CD14-positive monocyte (primary cell): ENCODE measurements at regions not wholly inside any gene's neighbourhood (a gene's known extent, or its start where the extent isn't known, plus 50 kb on each side); places are given as distances from the start of the nearest gene placed in this dataset.

Experiments
- DNase-seq, 3 donors: peaks; one replicate each; pipeline ENCODE4 v3.0.0-alpha.2; 2011 to 2022
- H2AFZ ChIP-seq: 2 replicates; pipeline ENCODE4 v1.6.0; 2012; ENCODE audit warnings: mild to moderate bottlenecking, low read depth, low read length, inconsistent platforms; ENCODE audit not compliant: insufficient read depth, poor library complexity, severe bottlenecking
- H3K27ac ChIP-seq, 2 donors: 1 replicate in 1 of 2; 2 replicates in 1 of 2; pipeline ENCODE4 v1.5.1; 2012 to 2013; ENCODE audit warnings: low read length in 2 of 2, control low read depth in 1 of 2, inconsistent platforms in 1 of 2, low read depth in 1 of 2, mild to moderate bottlenecking in 1 of 2
- H3K27me3 ChIP-seq, 2 donors: one replicate each; pipeline versions ENCODE4 v1.6.0 to v1.6.1; 2011 to 2013; ENCODE audit warnings: low read length in 2 of 2; ENCODE audit not compliant: control insufficient read depth in 2 of 2, insufficient read depth in 2 of 2
- H3K36me3 ChIP-seq, 2 donors: replicated peaks in 1 of 2; 1 replicate in 1 of 2; 2 replicates in 1 of 2; pipeline versions ENCODE4 v1.5.1 to v1.6.1; 2012 to 2013; ENCODE audit warnings: low read length in 2 of 2, control low read depth in 1 of 2, inconsistent platforms in 1 of 2, mild to moderate bottlenecking in 1 of 2; ENCODE audit not compliant: insufficient read depth in 2 of 2, control insufficient read depth in 1 of 2
- H3K4me1 ChIP-seq, 2 donors: 1 replicate in 1 of 2; 2 replicates in 1 of 2; pipeline versions ENCODE4 v1.5.1 to v1.6.1; 2012 to 2013; ENCODE audit warnings: low read length in 2 of 2, control low read depth in 1 of 2, inconsistent platforms in 1 of 2, mild to moderate bottlenecking in 1 of 2, moderate library complexity in 1 of 2; ENCODE audit not compliant: insufficient read depth in 2 of 2, control insufficient read depth in 1 of 2
- H3K4me2 ChIP-seq: replicated peaks from 2 replicates; pipeline ENCODE3; 2012; ENCODE audit warnings: low read length, moderate library complexity, mild to moderate bottlenecking; ENCODE audit not compliant: poor library complexity, severe bottlenecking; ENCODE audit errors: extremely low read depth
- H3K4me3 ChIP-seq, 3 experiments: fragments of 200-600 bp in 1 of 3; sonication (generic) in 1 of 3; replicated peaks in 1 of 3; 1 replicate in 2 of 3; 2 replicates in 1 of 3; pipeline ENCODE4 v1.5.1; 2011 to 2013; ENCODE audit warnings: low read length in 3 of 3, mild to moderate bottlenecking in 3 of 3, control low read depth in 2 of 3, low read depth in 2 of 3, inconsistent platforms in 1 of 3, moderate library complexity in 1 of 3
- H3K79me2 ChIP-seq: 2 replicates; pipeline ENCODE4 v1.6.0; 2012; ENCODE audit warnings: mild to moderate bottlenecking, control low read depth, inconsistent platforms, low read length, moderate library complexity; ENCODE audit not compliant: insufficient read depth
- H3K9ac ChIP-seq: 2 replicates; pipeline ENCODE4 v1.6.0; 2017; ENCODE audit warnings: low read length, mild to moderate bottlenecking; ENCODE audit not compliant: insufficient read depth, poor library complexity, severe bottlenecking
- H3K9me3 ChIP-seq, 2 donors: replicated peaks in 1 of 2; 1 replicate in 1 of 2; 2 replicates in 1 of 2; pipeline versions ENCODE4 v1.5.1 to v1.6.1; 2012 to 2013; ENCODE audit warnings: low read length in 2 of 2, control low read depth in 1 of 2; ENCODE audit not compliant: control insufficient read depth in 1 of 2, insufficient read depth in 1 of 2
- H4K20me1 ChIP-seq: 2 replicates; pipeline ENCODE4 v1.6.0; 2012; ENCODE audit warnings: mild to moderate bottlenecking, low read length, control low read depth, moderate library complexity; ENCODE audit not compliant: insufficient read depth
- H3K27ac Mint-ChIP-seq, 7 donors: one replicate each; pipeline ENCODE4 v1.8.0; 2020; ENCODE audit warnings: mild to moderate bottlenecking in 7 of 7, mixed read lengths in 7 of 7, moderate library complexity in 6 of 7, inconsistent platforms in 2 of 7
- H3K27me3 Mint-ChIP-seq, 3 donors: one replicate each; pipeline ENCODE4 v1.8.0; 2021 to 2022; ENCODE audit warnings: low read depth in 3 of 3, mild to moderate bottlenecking in 3 of 3, mixed read lengths in 3 of 3, moderate library complexity in 3 of 3, inconsistent platforms in 1 of 3
- H3K36me3 Mint-ChIP-seq, 2 donors: one replicate each; pipeline ENCODE4 v1.8.0; 2020; ENCODE audit warnings: mixed read lengths in 2 of 2, inconsistent platforms in 1 of 2, mild to moderate bottlenecking in 1 of 2
- H3K4me1 Mint-ChIP-seq: one replicate; pipeline ENCODE4 v1.8.0; 2020; ENCODE audit warnings: mild to moderate bottlenecking, mixed read lengths
- H3K4me3 Mint-ChIP-seq, 2 donors: one replicate each; pipeline ENCODE4 v1.8.0; 2020; ENCODE audit warnings: mild to moderate bottlenecking in 2 of 2, mixed read lengths in 2 of 2, moderate library complexity in 1 of 2
- H3K9me3 Mint-ChIP-seq, 7 donors: one replicate each; pipeline ENCODE4 v1.8.0; 2020 to 2022; ENCODE audit warnings: mixed read lengths in 7 of 7, mild to moderate bottlenecking in 6 of 7, moderate library complexity in 6 of 7, inconsistent platforms in 2 of 7
- WGBS: methylation state at CpG from one replicate; pipeline ENCODE4 v1.1.5; 2013; ENCODE audit warnings: missing lambda C conversion rate; ENCODE audit not compliant: insufficient coverage; 5-methylcytosine and 5-hydroxymethylcytosine counted together
- intact Hi-C, 2 donors: fragments of 100-400 bp; cut with micrococcal nuclease; formaldehyde crosslinking; loops; one replicate each; pipeline versions ENCODE4 v1.15.0 to v1.15.1; 2023
- TF ChIP-seq, protein P1 (sequence below): fragments of 200-600 bp; IDR thresholded peaks from one replicate; pipeline ENCODE4 v1.8.0; 2022; ENCODE audit warnings: antibody characterized with exemption, mild to moderate bottlenecking

DNA sequence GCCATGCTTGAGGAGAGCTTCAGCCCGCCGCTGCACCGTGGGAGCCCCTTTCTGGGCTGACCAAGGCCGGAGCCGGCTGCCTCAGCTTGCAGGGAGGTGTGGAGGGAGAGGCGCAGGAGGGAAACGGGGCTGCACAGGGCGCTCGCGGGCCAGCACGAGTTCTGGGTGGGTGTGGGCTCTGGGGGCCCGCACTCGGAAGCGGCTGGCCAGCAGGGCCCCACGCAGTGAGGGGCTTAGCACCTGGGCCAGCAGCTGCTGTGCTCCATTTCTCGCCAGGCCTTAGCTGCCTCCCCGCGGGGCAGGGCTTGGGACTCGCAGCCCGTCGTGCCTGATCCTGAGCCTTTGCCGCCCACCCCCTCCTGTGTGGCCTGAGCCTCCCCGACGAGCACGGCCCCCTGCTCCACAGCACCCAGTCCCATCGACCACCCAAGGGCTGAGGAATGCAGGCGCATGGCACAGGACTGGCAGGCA lies 1554.0 kb downstream of the KCNT2 start:
- H2AFZ ChIP-seq: no peak overlapping the region
- no peak overlapping the region for H3K9ac ChIP-seq
- DNase-seq: no peak
- H3K27me3 ChIP-seq: no peaks in the 10 kb centered on the region
- peaks cover 0 to 12% of the 10 kb centered on the region in 2 donors for H3K9me3 ChIP-seq
- peaks cover 0 to 1% (median 0%) of the 10 kb centered on the region in 3 donors for H3K27me3 Mint-ChIP-seq
- no peaks in the 10 kb centered on the region for H3K36me3 Mint-ChIP-seq
- 95% methylated on average over 20 of the region's 27 CpGs for WGBS
- no peak overlapping the region for H3K4me3 ChIP-seq
- peaks cover 0 to 6% (median 2%) of the 10 kb centered on the region in 7 donors for H3K9me3 Mint-ChIP-seq
- no peaks in the 10 kb centered on the region for H3K4me1 Mint-ChIP-seq
- H3K4me3 Mint-ChIP-seq: no peak overlapping the region
- TF ChIP-seq, protein P1, sequence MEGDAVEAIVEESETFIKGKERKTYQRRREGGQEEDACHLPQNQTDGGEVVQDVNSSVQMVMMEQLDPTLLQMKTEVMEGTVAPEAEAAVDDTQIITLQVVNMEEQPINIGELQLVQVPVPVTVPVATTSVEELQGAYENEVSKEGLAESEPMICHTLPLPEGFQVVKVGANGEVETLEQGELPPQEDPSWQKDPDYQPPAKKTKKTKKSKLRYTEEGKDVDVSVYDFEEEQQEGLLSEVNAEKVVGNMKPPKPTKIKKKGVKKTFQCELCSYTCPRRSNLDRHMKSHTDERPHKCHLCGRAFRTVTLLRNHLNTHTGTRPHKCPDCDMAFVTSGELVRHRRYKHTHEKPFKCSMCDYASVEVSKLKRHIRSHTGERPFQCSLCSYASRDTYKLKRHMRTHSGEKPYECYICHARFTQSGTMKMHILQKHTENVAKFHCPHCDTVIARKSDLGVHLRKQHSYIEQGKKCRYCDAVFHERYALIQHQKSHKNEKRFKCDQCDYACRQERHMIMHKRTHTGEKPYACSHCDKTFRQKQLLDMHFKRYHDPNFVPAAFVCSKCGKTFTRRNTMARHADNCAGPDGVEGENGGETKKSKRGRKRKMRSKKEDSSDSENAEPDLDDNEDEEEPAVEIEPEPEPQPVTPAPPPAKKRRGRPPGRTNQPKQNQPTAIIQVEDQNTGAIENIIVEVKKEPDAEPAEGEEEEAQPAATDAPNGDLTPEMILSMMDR: no peak
- no peaks in the 10 kb centered on the region for H3K4me1 ChIP-seq
- no peak overlapping the region for H3K27ac Mint-ChIP-seq
- H3K27ac ChIP-seq: no peak overlapping the region
- intact Hi-C loops: no loop called here
- no peak overlapping the region for H3K4me2 ChIP-seq
- no peaks in the 10 kb centered on the region for H3K79me2 ChIP-seq
- no peaks in the 10 kb centered on the region for H4K20me1 ChIP-seq
- no peaks in the 10 kb centered on the region for H3K36me3 ChIP-seq

DNA sequence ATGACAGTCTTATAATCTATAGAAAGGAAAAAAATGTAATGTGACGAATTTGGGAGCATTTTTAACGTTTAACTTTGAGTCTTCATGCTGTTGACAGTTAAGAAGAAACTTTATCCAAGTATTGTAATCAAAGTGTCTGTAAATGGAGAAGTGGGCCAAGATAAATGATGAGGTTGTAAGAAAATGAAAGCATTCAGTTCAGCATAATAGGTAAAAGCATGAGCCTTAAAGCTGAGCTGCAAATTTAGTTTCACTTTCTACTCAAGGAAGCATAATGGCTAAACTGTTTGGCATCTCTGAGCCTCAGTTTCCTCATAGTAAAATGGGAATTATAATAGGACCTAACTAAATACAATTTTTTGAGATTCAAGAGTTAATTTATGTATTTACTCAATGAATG lies 1554.8 kb downstream of the KCNT2 start:
- H3K36me3 Mint-ChIP-seq: no peaks in the 10 kb centered on the region
- Histone ChIP-seq H3K27me3 (no peaks in the 10 kb centered on the region), H3K4me3 (no peak overlapping the region), H3K9me3 (peaks cover 0 to 12% of the 10 kb centered on the region in 2 donors), H3K27ac (no peak overlapping the region), H3K4me1 (no peaks in the 10 kb centered on the region), H3K36me3 (no peaks in the 10 kb centered on the region), H3K4me2 (no peak overlapping the region), H4K20me1 (no peaks in the 10 kb centered on the region), H2AFZ (no peak overlapping the region), H3K79me2 (no peaks in the 10 kb centered on the region), H3K9ac (no peak overlapping the region)
- H3K4me1 Mint-ChIP-seq: no peaks in the 10 kb centered on the region
- H3K4me3 Mint-ChIP-seq: no peak overlapping the region
- H3K27me3 Mint-ChIP-seq: peaks cover 0 to 1% (median 0%) of the 10 kb centered on the region in 3 donors
- peaks cover 0 to 6% (median 2%) of the 10 kb centered on the region in 7 donors for H3K9me3 Mint-ChIP-seq
- no peak for DNase-seq
- TF ChIP-seq, protein P1: no peak
- no CpG with 5 or more reads among the region's 2 CpGs for WGBS
- intact Hi-C loops: no loop called here
- H3K27ac Mint-ChIP-seq: no peak overlapping the region
